CD4-positive, alpha-beta T cell treated with Interleukin-1 beta for 1 hour (primary cell): ENCODE measurements at regions not wholly inside any gene's neighbourhood (a gene's known extent, or its start where the extent isn't known, plus 50 kb on each side); places are given as distances from the start of the nearest gene placed in this dataset.
"Not testable (repeated sequence)": the region's sequence is repeated elsewhere in the genome, so short reads cannot be mapped to it uniquely, and the experiment has no call there.

Source experiments
- DNase-seq, 2 donors: peaks; one replicate each; pipeline ENCODE4 v3.0.0-alpha.2; 2020 to 2022

DNA sequence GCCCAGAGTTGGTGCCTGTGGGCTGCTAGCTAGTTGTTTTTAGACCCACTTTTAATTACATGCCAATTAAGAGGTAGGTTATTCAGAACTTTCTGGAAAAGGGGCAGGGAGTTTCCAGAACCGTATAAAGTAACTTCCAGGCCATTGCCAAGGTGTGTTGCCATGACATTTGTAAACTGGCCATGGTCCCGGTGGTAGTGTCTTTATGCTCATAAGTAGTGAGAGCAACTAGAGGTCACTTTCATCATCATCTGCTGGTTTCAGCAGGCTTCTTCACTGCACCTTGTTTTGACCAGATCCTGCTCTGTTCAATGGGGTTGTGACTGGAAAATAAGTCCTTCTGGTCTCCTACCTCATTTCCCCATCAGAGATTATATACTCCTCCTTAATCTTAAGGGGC lies 207.0 kb downstream of the FAM72C start:
- DNase-seq: not testable (repeated sequence)

DNA sequence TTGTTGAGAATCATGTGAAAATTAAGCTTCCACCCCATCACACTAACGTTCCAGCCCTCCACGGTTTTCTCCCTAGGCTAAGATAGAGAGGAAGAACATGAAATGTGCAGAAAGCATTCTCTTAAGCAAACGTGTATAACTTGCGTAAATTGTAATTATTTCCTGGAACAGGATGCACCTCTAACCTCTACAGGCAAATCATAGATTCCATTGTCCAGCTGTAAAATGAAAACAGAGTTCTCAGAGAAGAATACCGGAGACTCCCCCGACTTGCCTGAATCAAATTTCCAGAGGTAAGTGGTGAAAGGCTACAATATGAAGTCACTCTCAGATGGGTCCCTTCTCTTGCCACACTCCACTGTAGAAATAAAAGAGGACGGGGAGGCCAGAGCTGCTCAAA lies 211.4 kb downstream of the FAM72C start:
- not testable (repeated sequence) for DNase-seq

DNA sequence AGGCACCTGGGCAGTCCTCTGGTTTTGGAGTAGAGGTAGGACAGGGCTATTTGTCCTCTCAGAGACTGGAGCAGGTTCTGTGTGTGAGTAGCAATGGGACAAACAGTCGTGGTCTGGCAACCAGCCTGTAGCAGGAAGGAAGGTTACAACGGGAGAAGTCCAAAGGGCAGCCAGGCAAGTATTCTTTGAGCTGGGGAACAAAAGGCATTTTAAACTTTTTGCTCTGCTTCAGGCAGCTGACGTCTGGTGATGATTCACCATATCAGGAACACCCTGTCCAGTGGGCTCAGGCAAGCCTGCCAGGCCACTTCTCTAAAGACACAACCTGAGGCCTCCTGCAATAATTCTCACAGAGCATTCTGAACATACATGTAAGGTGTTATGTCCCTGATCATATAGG lies 215.8 kb downstream of the FAM72C start:
- DNase-seq: not testable (repeated sequence)

DNA sequence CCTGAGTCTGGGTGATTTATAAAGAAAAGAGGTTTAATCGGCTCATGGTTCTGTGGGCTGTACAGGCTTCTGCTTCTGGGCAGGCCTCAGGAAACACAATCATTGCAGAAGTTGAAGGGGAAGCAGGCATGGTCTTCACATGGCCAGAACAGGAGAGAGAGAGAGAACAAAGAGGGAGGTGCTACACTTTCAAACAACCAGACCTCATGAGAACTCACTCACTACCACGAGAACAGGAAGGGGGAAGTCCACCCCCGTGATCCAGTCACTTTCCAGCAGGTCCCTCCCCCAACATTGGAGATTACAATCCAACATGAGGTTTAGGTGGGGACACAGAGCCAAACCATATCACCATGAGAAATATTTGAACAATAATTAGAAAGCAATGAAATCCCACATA lies 222.9 kb downstream of the FAM72C start:
- no peak for DNase-seq

DNA sequence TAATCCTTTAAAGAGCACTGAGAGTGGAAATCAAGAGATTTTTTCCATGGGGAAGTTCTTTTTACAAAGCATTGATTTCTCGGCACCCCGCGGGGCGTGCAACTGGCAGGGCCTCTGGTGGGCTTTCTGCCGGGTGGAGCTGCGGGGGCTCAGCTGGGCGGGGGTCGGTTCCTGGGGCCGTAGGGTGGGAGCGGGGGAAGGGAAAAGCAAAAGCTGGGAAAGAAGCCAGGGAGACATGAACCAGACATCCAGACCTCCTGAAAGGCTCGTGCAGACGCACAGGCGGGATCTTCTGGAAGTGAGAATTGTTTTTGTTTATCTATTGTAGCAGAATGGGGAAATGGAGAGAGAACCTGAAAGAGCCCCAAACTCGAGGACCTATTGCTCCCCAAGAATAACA lies 235.2 kb downstream of the FAM72C start:
- no peak for DNase-seq

DNA sequence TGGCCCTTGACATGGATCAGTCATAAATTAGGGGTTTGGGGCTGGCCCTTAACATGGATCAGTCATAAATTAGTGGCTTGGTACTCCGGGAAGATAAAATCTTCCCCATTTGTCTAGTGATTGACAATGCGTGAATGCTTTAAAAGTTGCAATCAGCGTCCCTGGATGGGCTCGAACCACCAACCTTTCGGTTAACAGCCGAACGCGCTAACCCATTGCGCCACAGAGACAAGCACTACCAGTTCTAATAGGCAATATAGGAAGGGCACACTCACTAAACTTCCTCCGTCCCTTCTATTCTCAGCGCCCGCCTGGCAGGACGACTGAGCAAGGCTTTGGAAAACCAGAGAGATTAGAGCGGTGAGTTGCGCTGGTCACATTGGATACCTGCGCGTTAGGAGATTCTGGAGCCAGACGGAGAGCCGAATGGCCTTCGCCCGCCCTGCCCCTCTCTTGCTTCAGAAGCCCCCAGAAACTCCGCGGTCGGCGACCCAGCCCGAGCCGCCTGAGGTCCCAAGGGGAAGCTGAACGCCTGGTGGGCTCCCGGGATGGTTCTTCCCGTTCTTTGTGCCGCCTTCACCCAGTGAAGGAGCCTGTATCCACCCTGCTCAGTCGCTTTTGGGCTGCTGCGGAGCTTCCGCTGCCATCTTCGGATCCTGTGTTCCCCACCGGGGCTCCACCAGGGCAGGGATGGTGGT lies 235.9 kb downstream of the FAM72C start:
- DNase-seq: no peak

DNA sequence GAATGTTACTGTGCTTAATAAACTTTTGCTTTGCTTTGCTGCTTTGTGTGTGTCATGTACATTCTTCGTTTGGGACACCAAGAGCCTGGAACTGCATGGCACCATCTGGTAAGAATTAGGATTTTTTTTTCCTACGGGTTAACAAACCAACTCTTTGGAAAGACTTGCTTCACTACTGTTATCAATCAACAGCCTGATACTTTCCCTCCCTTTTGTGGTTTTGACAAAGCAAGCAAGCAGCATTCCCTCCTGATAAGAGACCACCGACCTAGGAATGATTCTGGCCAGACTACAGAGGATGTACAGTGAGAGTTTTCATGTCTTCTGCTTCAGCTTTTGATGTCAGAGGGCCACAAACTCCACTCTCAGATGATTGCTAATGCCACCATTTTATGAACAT lies 237.5 kb downstream of the FAM72C start:
- DNase-seq: not testable (repeated sequence)

DNA sequence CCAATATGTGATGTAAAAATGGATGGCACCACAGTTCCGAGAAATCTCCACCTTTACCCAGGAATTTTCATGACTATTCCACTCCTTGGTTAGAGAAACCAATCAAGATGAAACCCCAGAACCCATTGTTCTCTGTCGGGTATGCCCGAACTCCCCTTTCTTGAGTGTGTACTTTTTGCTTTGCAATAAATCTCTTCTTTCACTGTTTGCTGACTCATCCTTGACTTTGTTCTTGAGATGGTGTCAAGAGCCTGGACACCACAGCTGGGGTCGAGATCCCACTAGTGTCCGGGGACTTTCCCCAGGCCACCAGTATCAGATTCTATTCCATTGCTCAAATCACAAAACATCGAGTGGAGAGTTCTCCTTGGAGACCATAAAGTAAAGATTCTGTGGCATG lies 240.9 kb downstream of the FAM72C start:
- not testable (repeated sequence) for DNase-seq

DNA sequence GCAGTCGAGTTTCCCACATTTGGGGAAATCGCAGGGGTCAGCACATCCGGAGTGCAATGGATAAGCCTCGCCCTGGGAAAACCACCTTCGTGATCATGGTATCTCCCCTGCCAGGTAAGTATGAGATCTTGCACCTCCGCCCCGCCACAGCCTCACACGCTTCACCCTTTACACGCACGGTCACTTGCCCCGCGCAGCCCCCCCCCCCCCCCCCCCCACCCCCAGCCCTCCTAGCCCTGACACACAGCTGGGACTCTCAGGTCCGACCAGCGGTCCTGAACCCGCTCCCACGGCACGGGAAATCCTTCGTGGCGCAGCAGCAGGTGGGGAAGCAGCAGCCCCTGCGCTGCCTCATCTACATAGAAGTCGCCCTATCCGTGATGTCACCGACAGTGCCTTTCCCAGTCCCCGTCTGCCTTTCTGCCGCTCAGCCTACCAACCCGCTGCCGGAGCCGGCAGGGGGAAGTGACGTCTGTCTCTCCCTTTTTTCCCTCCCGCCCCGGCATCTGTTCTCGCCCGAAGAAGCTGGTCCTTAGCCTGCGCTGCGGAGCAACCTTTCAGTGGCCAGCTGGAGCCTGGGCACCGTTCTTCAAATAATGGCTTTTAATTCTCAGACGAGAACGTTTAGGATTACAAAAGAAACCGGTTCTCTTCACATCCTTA lies 242.2 kb downstream of the FAM72C start:
- DNase-seq: peak in 1 of 2 donors; percentile 6

DNA sequence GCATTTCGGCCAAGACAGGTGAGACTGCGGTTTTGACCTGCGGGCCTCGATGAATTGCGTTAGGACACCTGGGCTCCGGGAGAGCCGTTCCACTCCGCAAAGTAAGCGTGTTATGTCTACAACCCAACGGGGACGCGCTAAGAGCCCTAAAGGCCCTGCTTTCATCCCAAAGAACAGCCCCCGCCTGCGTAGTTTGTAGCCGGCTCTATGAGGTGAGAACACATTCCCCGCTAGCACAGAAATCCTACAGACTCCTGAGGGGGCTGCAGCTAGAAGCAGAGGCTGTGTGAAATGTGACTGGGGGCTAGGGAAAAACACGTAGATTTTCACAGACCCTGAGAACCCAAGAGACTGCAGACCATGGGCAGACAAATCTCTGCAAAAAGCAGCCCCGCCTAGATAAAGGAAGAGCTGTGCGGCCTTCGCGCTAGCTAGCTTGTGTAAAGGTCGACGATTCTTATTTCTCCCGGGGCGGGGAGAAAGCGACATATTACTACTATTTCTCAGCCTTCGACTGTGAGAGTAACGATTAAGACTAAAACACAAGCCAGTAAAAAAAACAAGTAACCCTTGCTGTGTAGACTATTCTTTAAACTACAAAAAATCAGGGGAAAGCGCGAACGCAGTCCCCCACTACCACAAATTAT lies 242.9 kb downstream of the FAM72C start:
- not testable (repeated sequence) for DNase-seq

DNA sequence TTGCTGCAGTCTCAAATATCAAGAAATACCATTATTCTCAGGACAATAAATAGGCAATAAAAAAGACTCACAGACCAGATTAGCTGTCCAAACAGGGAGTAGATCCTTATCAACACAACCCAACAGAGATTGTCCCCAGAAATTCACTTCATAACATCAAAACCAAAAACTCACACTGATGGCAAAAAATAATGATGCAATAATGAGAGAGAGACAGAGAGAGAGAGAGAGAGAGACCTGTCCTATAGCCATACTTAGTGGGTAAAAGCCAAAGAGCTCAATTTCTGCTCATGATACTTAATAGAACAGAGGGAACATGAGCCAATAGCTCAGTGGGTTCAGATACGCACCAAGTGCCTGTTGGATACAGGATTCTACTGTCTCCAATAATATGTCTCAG lies 244.5 kb downstream of the FAM72C start:
- no peak for DNase-seq

DNA sequence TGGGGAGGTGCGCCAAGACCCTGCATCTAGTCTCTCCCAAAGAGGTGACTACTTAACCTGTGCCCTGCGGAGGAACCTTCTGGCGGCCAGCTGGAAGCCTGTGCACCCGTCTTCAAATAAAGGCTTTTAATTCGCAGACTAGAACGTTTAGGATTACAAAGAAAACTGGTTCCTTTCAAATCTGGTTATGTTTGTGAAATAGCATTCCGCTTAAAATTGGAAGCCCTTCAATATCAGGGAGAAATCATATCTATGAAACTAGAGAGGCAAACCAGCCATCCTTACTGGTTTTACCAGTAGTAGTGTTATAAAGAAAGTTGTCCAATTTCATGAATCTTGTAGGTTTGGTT lies 250.8 kb downstream of the FAM72C start:
- no peak for DNase-seq

DNA sequence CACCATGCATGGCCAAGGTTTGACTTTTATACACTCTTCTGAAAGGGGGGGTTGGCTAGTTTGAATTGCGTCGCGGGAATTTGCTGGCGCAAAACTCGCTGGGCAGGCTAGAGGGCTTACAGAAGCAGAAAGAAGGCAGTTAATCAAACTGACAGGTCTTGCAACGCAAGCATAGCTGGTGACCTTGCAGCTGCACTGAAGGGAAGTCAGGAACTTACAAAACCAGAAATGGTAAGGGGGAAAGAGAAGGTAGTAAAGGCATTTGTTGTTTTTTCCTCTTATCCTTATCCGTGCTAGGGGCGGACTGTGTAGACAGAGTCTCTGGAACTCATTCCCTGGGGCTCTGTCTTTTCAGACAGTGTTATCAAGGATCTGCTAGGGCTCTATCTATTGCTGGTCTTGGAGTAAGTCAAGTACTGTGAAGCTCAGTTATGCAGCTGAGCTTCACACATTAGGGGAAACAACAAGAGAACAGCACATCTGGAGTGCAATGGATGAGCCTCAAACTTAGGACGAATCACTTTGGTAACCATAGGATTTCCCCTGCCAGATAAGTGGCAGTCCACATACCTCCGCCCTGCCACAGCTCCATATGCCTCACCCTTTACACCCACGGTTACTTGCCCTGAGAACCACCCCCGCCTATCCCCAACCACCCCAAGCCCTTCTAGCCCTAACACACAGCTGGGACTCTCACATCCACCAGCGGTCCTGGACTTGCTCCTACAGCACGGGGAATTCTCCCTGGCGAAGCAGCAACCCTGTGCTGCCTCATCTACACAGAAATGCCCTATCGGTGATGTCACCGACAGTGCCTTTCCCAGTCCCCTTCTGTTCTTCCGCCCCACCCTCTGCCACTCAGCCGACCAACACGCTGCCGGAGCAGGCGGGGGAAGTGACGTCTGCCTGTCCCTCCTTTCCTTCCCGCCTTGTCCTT lies 251.4 kb downstream of the FAM72C start:
- DNase-seq: no peak

DNA sequence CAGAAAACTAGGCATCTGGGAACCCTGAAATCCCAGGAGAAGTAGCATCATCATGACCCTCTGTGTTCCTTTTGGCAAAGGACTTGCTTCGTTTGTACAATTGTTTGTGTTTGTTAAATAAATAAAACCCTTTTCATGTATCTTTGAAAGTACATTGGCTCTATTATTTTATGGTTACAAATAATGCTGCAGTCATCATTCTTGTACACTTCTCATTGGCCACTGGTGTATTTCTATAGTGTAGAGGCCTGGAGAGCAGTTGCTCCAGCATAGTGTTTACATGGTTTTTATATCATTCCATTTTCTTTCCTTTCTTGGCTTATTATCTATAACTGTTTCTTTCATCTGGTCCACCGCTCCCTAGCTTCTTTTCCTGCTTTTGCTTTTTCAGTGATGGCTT lies 253.3 kb downstream of the FAM72C start:
- no peak for DNase-seq

DNA sequence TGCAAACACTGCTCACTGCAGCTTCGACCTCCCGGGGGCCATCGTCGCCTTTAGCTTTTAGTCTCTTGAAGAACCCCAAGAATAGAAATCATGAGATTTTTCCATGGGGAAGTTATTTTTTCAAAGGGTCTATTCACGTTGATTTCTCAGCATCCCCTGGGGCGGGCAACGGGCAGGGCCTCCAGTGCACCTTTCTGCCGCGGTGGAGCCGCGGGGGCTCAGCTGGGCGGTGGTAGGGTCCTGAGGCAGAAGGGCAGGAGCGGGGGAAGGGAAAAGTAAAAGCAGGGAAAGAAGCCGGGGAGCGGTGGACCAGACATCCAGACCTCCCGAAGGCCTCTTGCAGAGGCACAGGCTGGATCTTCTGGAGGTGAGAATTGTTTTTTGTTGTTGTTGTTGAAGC lies 253.8 kb downstream of the FAM72C start:
- no peak for DNase-seq

DNA sequence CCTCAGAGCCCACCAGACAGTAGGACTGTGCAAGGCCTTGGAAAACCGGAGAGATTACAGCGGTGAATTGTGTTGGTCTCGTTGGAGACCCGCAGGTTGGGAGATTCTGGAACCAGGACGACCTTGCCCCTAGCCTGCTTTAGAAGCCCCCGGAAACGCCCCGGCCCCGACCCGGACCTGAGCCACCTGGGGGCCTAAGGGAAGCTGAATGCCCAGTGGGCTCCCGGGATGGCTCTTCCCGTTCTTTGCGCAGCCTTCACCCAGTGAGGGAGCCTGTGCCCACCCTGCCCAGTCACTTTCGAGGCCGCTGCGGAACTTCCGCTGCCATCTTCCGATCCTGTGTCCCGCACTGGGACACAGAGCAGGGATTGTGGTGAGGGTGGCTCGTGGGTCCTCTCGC lies 254.4 kb downstream of the FAM72C start:
- DNase-seq: no peak

DNA sequence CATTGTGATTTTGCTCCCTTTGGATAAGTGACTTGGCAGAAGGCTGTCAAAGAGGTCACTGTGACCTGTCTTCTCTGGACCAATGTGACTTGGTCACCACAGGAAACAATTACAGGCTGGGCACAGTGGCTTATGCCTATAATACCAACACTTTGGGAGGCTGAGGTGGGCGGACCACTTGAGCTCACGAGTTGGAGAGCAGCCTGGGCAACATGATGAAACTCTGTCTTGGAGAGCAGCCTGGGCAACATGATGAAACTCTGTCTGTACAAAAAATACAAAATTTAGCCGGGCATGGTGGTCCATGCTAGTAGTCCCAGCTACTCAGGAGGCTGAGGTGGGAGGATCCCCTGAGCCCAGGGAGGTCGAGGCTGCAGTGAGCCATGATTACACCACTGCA lies 256.9 kb downstream of the FAM72C start:
- not testable (repeated sequence) for DNase-seq

DNA sequence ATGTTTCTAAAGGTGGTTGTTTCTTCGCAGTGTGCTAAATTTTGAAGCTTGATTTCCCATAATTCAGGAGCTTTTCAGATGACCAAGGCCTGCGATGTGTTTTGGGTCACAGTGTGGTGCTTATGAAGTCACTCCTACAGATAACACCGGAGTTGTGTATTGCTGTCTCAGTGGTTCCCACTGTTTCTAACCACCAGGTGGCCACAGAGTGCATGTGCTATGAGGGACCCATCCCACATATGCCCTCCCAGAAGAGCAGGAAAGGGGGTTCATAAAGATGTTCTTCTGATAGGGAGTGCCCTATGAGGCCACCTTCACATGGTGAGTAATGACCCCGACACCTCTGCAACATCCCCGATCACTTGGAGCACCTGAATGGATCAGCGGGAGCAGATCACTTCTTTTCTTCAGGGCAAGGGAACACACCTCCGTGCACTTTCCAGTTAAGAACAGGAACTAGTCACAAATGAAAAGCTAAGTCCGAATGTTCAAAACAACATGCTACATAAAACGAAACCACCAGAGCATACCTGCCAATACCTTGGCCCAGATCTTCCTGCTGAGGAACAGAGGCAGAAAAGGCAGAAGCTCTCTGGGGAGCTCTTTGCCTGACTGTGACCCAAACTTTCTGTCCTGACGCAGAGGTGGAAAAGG lies 262.1 kb downstream of the FAM72C start:
- DNase-seq: not testable (repeated sequence)

DNA sequence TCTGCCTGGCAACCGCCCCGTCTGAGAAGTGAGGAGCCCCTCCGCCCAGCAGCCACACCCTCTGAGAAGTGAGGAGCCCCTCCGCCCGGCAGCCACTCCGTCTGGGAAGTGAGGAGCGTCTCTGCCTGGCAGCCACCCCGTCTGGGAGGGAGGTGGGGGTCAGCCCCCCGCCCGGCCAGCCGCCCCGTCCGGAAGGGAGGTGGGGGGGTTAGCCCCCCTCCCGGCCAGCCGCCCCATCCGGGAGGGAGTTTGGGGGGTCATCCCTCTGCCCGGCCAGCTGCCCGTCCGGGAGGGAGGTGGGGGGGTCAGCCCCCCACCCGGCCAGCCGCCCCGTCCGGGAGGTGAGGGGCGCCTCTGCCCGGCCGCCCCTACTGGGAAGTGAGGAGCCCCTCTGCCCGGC lies 269.0 kb downstream of the FAM72C start:
- not testable (repeated sequence) for DNase-seq

DNA sequence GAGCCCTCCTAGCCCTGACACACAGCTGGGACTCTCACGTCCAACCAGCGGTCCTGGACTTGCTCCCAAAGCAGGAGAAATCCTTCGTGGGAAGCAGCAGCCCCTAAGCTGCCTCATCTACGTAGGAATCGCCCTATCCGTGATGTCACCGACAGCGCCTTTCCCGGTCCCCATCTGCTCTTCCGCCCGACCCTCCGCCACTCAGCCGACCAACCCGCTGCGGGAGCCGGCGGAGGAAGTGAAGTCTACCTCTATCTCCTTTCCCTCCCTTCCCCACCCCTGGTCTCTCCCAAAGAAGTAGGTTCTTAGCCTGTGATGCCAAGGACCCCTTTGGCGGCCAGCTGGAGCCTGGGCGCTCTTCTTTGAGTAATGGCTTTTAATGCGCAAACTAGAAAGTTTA lies 272.1 kb downstream of the FAM72C start:
- no peak for DNase-seq

DNA sequence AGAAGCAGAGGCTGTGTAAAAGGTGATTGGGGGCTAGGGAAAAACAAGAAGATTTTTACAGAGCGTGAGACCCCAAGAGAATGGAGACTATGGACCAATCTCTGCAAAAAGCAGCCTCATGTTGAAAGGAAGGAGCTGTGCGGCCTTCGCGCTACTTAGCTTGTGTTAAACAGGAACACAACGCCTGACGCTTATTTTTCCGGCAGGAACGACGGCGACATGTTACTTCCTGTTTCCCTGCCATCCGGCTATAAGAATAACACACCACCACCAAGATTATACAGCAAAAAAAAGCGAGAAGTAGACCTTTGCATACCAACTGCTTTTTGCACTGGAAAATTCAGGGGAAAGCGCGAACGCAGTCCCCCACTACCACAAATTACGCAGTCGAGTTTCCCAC lies 272.7 kb downstream of the FAM72C start:
- DNase-seq: no peak

DNA sequence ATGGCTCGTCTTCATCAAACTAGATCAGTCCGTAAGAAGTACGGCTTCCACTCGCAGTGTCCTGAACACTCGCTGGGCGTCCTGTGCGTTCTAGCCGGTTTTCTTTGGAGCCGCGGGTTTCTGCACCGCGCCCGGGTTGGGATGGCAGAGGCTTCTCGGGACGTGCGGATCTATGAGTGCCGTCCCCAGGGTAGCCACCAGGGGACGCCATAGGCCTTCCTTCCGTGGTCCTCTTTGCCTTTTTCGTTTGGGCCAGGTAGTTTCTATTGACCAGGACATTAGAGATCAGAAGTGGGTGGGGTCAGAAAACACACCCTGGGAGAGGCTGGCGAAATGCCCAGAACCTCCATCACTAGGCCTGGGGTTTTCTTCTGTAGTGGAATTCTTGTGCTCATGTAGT lies 273.8 kb downstream of the FAM72C start:
- DNase-seq: peak in 1 of 2 donors; percentile 7

DNA sequence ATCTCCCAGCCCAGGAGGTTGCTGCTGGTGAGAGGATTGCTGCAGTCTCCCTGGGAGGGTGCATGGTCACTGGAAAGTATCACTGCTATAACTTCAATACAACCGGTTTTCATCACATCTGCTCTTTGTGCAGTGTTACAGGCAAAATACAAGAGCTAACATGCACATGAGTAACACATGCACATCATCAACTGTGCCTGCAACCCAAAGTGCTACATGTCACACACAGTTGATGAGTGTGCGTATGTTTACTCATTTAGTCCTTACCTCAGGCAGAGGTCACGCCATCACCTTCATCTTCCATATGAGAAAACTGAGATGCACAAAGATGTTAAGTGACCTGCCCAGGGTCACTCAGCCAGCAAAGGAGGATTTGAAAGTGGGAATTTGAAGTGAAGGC lies 277.7 kb downstream of the FAM72C start:
- no peak for DNase-seq
